ENCODE measurements at regions not wholly inside any gene's neighbourhood (a gene's known extent, or its start where the extent isn't known, plus 50 kb on each side); places are given as distances from the start of the nearest gene placed in this dataset.

- no peaks in the 10 kb centered on the region for H3K27me3 ChIP-seq
- no peak overlapping the region for H3K27ac ChIP-seq
- no peaks in the 10 kb centered on the region for H3K36me3 ChIP-seq
- H3K4me3 ChIP-seq = no peak overlapping the region
- ATAC-seq (no peak), DNase-seq (no peak)
- intact Hi-C loops (cut with DNase I; ENCODE audit: low total_unique reads) (loop anchor here (10.0 kb wide), 1 partner anchor 536 kb away; no protein-coding TSS in a partner anchor), in situ Hi-C loops (cut with MboI; ENCODE audit: low sequenced_read_pairs in 4 of 4) (loop anchor here (25.0 kb wide), 4 partner anchors 422 to 597 kb away; no protein-coding TSS in a partner anchor)
- H3K9me3 ChIP-seq = no peaks in the 10 kb centered on the region
- TF ChIP-seq CTCF (IDR thresholded peaks at IDR 0.05 in 4 of 5, conservative IDR thresholded peaks at IDR 0.05 in 1 of 5) = no peak
- no peak for TF ChIP-seq POLR2A (IDR thresholded peaks at IDR 0.05)
- no peaks in the 10 kb centered on the region for H3K4me1 ChIP-seq
Observed at GRCh38 chr10:78658645-78659597, 409.8 kb upstream of the ZMIZ1 start.

- no peak overlapping the region for H3K4me3 ChIP-seq
- DNase-seq (no peak), ATAC-seq (no peak)
- H3K27me3 ChIP-seq = no peaks in the 10 kb centered on the region
- intact Hi-C loops (cut with DNase I; ENCODE audit: low total_unique reads) = loop anchor here (10.0 kb wide), 1 partner anchor 535 kb away; no protein-coding TSS in a partner anchor
- TF ChIP-seq CTCF (IDR thresholded peaks at IDR 0.05 in 4 of 5, conservative IDR thresholded peaks at IDR 0.05 in 1 of 5) (no peak), POLR2A (IDR thresholded peaks at IDR 0.05) (no peak)
- no peaks in the 10 kb centered on the region for H3K9me3 ChIP-seq
- in situ Hi-C loops (cut with MboI; ENCODE audit: low sequenced_read_pairs in 4 of 4) = loop anchor here (25.0 kb wide), 4 partner anchors 422 to 597 kb away; no protein-coding TSS in a partner anchor
- H3K4me1 ChIP-seq = no peaks in the 10 kb centered on the region
- H3K27ac ChIP-seq = no peak overlapping the region
- H3K36me3 ChIP-seq = no peaks in the 10 kb centered on the region
Observed at GRCh38 chr10:78659598-78659967, 409.2 kb upstream of the ZMIZ1 start.

- TF ChIP-seq POLR2A (IDR thresholded peaks at IDR 0.05) = no peak
- no peak for TF ChIP-seq CTCF (IDR thresholded peaks at IDR 0.05 in 4 of 5, conservative IDR thresholded peaks at IDR 0.05 in 1 of 5)
- Histone ChIP-seq H3K27me3 (no peaks in the 10 kb centered on the region), H3K4me3 (no peak overlapping the region), H3K4me1 (no peaks in the 10 kb centered on the region), H3K27ac (no peak overlapping the region), H3K9me3 (no peaks in the 10 kb centered on the region), H3K36me3 (no peaks in the 10 kb centered on the region)
- in situ Hi-C loops (cut with MboI; ENCODE audit: low sequenced_read_pairs in 4 of 4) (loop anchor here (25.0 kb wide), 4 partner anchors 423 to 598 kb away; no protein-coding TSS in a partner anchor), intact Hi-C loops (cut with DNase I; ENCODE audit: low total_unique reads) (no loop called here)
- DNase-seq = no peak
- no peak for ATAC-seq
Observed at GRCh38 chr10:78660446-78661106, 408.2 kb upstream of the ZMIZ1 start.

GRCh38 chr10:78663721-78664120 lies 405.0 kb upstream of the ZMIZ1 start:
- intact Hi-C loops (cut with DNase I; ENCODE audit: low total_unique reads) = no loop called here
- TF ChIP-seq CTCF (IDR thresholded peaks at IDR 0.05 in 4 of 5, conservative IDR thresholded peaks at IDR 0.05 in 1 of 5) (no peak), POLR2A (IDR thresholded peaks at IDR 0.05) (no peak)
- H3K36me3 ChIP-seq = no peaks in the 10 kb centered on the region

More at GRCh38 chr10:78663721-78664120, 405.0 kb upstream of the ZMIZ1 start:
- no peak overlapping the region for H3K4me3 ChIP-seq
- no peaks in the 10 kb centered on the region for H3K27me3 ChIP-seq
- no peaks in the 10 kb centered on the region for H3K4me1 ChIP-seq
- in situ Hi-C loops (cut with MboI; ENCODE audit: low sequenced_read_pairs in 4 of 4) = loop anchor here (25.0 kb wide), 4 partner anchors 426 to 601 kb away; no protein-coding TSS in a partner anchor
- no peak overlapping the region for H3K27ac ChIP-seq
- DNase-seq (no peak), ATAC-seq (no peak)
- no peaks in the 10 kb centered on the region for H3K9me3 ChIP-seq

Measured in gastrocnemius medialis (tissue), 4 donors.